Neural progenitor cell (in vitro differentiated cells): ENCODE measurements at regions not wholly inside any gene's neighbourhood (a gene's known extent, or its start where the extent isn't known, plus 50 kb on each side); places are given as distances from the start of the nearest gene placed in this dataset.

ENCODE experiments used
- DNase-seq: peaks from one replicate; pipeline ENCODE4 v3.0.0-alpha.2; 2016; ENCODE audit warnings: low spot score
- H2AFZ ChIP-seq: fragments of 200-600 bp; sonication (generic); replicated peaks from 2 replicates; pipeline ENCODE4 v1.6.1; 2016; ENCODE audit warnings: antibody characterized with exemption
- H3F3A ChIP-seq: fragments of 200-600 bp; sonication (generic); 2 replicates; pipeline ENCODE4 v1.6.1; 2016; ENCODE audit warnings: antibody characterized with exemption, low read depth
- H3K27ac ChIP-seq: fragments of 200-600 bp; sonication (generic); 2 replicates; pipeline ENCODE4 v1.5.1; 2016; ENCODE audit warnings: mild to moderate bottlenecking
- H3K27me3 ChIP-seq: fragments of 200-600 bp; sonication (generic); 2 replicates; pipeline ENCODE4 v1.6.1; 2016; ENCODE audit warnings: mild to moderate bottlenecking, moderate library complexity
- H3K36me3 ChIP-seq: fragments of 200-600 bp; sonication (generic); 2 replicates; pipeline ENCODE4 v1.5.1; 2016
- H3K4me1 ChIP-seq: fragments of 200-600 bp; sonication (generic); 2 replicates; pipeline ENCODE4 v1.6.1; 2016; ENCODE audit warnings: mixed run types
- H3K4me2 ChIP-seq: fragments of 200-600 bp; sonication (generic); 2 replicates; pipeline ENCODE4 v1.6.1; 2016
- H3K4me3 ChIP-seq: fragments of 200-600 bp; sonication (generic); 2 replicates; pipeline ENCODE4 v1.5.1; 2016
- H3K79me2 ChIP-seq: fragments of 200-600 bp; sonication (generic); 2 replicates; pipeline ENCODE4 v1.6.1; 2016; ENCODE audit warnings: low read depth
- H3K9ac ChIP-seq: fragments of 200-600 bp; sonication (generic); 2 replicates; pipeline ENCODE4 v1.6.1; 2016
- H3K9me3 ChIP-seq: fragments of 200-600 bp; sonication (generic); 2 replicates; pipeline ENCODE4 v1.5.1; 2016; ENCODE audit warnings: low read depth
- H4K20me1 ChIP-seq: fragments of 200-600 bp; sonication (generic); 2 replicates; pipeline ENCODE4 v1.6.1; 2016; ENCODE audit warnings: low read depth
- H3K27ac Mint-ChIP-seq: 3 replicates; pipeline ENCODE4 v1.8.0; 2021; ENCODE audit warnings: mixed read lengths
- H3K27me3 Mint-ChIP-seq: 2 replicates; pipeline ENCODE4 v1.8.0; 2022; ENCODE audit warnings: low read depth, mild to moderate bottlenecking, inconsistent platforms, moderate library complexity, mixed read lengths; ENCODE audit not compliant: insufficient read depth
- H3K36me3 Mint-ChIP-seq: 3 replicates; pipeline ENCODE4 v1.8.0; 2021; ENCODE audit warnings: mixed read lengths
- H3K4me1 Mint-ChIP-seq: 3 replicates; pipeline ENCODE4 v1.8.0; 2021; ENCODE audit warnings: mixed read lengths
- H3K4me3 Mint-ChIP-seq: 3 replicates; pipeline ENCODE4 v1.8.0; 2021; ENCODE audit warnings: mild to moderate bottlenecking, moderate library complexity, mixed read lengths
- H3K9me3 Mint-ChIP-seq: 3 replicates; pipeline ENCODE4 v1.8.0; 2020; ENCODE audit warnings: mixed read lengths
- CTCF ChIP-seq: fragments of 200-600 bp; sonication (generic); IDR thresholded peaks from 2 replicates; pipeline ENCODE4 v1.5.1; 2017; ENCODE audit warnings: antibody characterized with exemption, mild to moderate bottlenecking
- EZH2 ChIP-seq: fragments of 200-600 bp; sonication (generic); IDR thresholded peaks from 2 replicates; pipeline ENCODE4 v1.6.1; 2017; ENCODE audit warnings: antibody characterized with exemption, mild to moderate bottlenecking, moderate library complexity
- EZH2phosphoT487 ChIP-seq: fragments of 200-600 bp; sonication (generic); IDR thresholded peaks from 2 replicates; pipeline ENCODE4 v1.6.1; 2017; ENCODE audit warnings: antibody characterized with exemption

GRCh38 chr5:124393584-124394379, 352.7 kb downstream of the ZNF608 start:
- Histone ChIP-seq H3K27ac (no peak overlapping the region), H3K27me3 (peaks cover 41% of the 10 kb centered on the region), H2AFZ (no peak overlapping the region), H4K20me1 (peaks cover 6% of the 10 kb centered on the region), H3K36me3 (no peaks in the 10 kb centered on the region), H3K9ac (no peak overlapping the region), H3K79me2 (no peaks in the 10 kb centered on the region), H3K4me2 (peak overlapping the region; percentile 20), H3F3A (peaks cover 16% of the 10 kb centered on the region), H3K4me3 (no peak overlapping the region), H3K4me1 (peaks cover 28% of the 10 kb centered on the region), H3K9me3 (no peaks in the 10 kb centered on the region)
- TF ChIP-seq EZH2 = no peak
- no peak for TF ChIP-seq CTCF
- no peak for TF ChIP-seq EZH2phosphoT487
- H3K27me3 Mint-ChIP-seq = peaks cover 5% of the 10 kb centered on the region
- H3K4me1 Mint-ChIP-seq = peaks cover 52% of the 10 kb centered on the region
- H3K9me3 Mint-ChIP-seq = peaks cover 22% of the 10 kb centered on the region
- H3K4me3 Mint-ChIP-seq = no peak overlapping the region
- DNase-seq = peak; percentile 15
- peaks cover 3% of the 10 kb centered on the region for H3K36me3 Mint-ChIP-seq
- H3K27ac Mint-ChIP-seq = no peak overlapping the region

- peaks cover 49% of the 10 kb centered on the region for H3K9me3 Mint-ChIP-seq
Observed at GRCh38 chr5:124383693-124384092, 362.7 kb downstream of the ZNF608 start.

GRCh38 chr5:124377386-124377785, 369.1 kb downstream of the ZNF608 start:
- Histone ChIP-seq H3K27me3 (no peaks in the 10 kb centered on the region), H3K9ac (no peak overlapping the region), H3K4me2 (no peak overlapping the region), H3K4me3 (no peak overlapping the region), H3F3A (no peaks in the 10 kb centered on the region), H3K27ac (no peak overlapping the region), H4K20me1 (no peaks in the 10 kb centered on the region), H2AFZ (no peak overlapping the region), H3K79me2 (no peaks in the 10 kb centered on the region), H3K36me3 (peaks cover 3% of the 10 kb centered on the region), H3K4me1 (peaks cover 14% of the 10 kb centered on the region), H3K9me3 (peaks cover 5% of the 10 kb centered on the region)
- TF ChIP-seq EZH2 (no peak), EZH2phosphoT487 (no peak)
- H3K27me3 Mint-ChIP-seq = no peaks in the 10 kb centered on the region
- peaks cover 12% of the 10 kb centered on the region for H3K4me1 Mint-ChIP-seq
- DNase-seq = no peak
- H3K4me3 Mint-ChIP-seq = no peak overlapping the region
- H3K9me3 Mint-ChIP-seq = peaks cover 28% of the 10 kb centered on the region
- H3K36me3 Mint-ChIP-seq = peaks cover 4% of the 10 kb centered on the region
- no peak overlapping the region for H3K27ac Mint-ChIP-seq

More at GRCh38 chr5:124383693-124384092, 362.7 kb downstream of the ZNF608 start:
- H4K20me1 ChIP-seq = no peaks in the 10 kb centered on the region
- no peaks in the 10 kb centered on the region for H3K4me1 Mint-ChIP-seq
- no peaks in the 10 kb centered on the region for H3K79me2 ChIP-seq
- no peaks in the 10 kb centered on the region for H3K27me3 ChIP-seq
- H2AFZ ChIP-seq = no peak overlapping the region
- peaks cover 8% of the 10 kb centered on the region for H3K36me3 Mint-ChIP-seq
- DNase-seq = no peak
- H3K9me3 ChIP-seq = peaks cover 23% of the 10 kb centered on the region
- H3K27ac Mint-ChIP-seq = no peak overlapping the region
- peaks cover 28% of the 10 kb centered on the region for H3K36me3 ChIP-seq
- H3K27ac ChIP-seq = no peak overlapping the region
- H3K4me2 ChIP-seq = no peak overlapping the region
- no peak overlapping the region for H3K4me3 ChIP-seq
- peaks cover 15% of the 10 kb centered on the region for H3K27me3 Mint-ChIP-seq
- no peak overlapping the region for H3K9ac ChIP-seq
- TF ChIP-seq EZH2phosphoT487 = no peak
- TF ChIP-seq EZH2 = no peak
- TF ChIP-seq CTCF = no peak
- no peaks in the 10 kb centered on the region for H3K4me1 ChIP-seq
- no peaks in the 10 kb centered on the region for H3F3A ChIP-seq
- no peak overlapping the region for H3K4me3 Mint-ChIP-seq

- peaks cover 20% of the 10 kb centered on the region for H3K4me1 Mint-ChIP-seq
- H3K36me3 Mint-ChIP-seq = no peaks in the 10 kb centered on the region
- no peak overlapping the region for H3K27ac ChIP-seq
- H3K79me2 ChIP-seq = no peaks in the 10 kb centered on the region
- no peaks in the 10 kb centered on the region for H4K20me1 ChIP-seq
- no peaks in the 10 kb centered on the region for H3K36me3 ChIP-seq
- DNase-seq = no peak
- H2AFZ ChIP-seq = no peak overlapping the region
- no peak for TF ChIP-seq CTCF
- no peak for TF ChIP-seq EZH2phosphoT487
- TF ChIP-seq EZH2 = no peak
- H3K4me3 ChIP-seq = no peak overlapping the region
- no peaks in the 10 kb centered on the region for H3F3A ChIP-seq
- H3K4me2 ChIP-seq = no peak overlapping the region
- H3K9ac ChIP-seq = no peak overlapping the region
- no peaks in the 10 kb centered on the region for H3K27me3 ChIP-seq
- no peaks in the 10 kb centered on the region for H3K27me3 Mint-ChIP-seq
- H3K9me3 Mint-ChIP-seq = peaks cover 17% of the 10 kb centered on the region
- no peak overlapping the region for H3K4me3 Mint-ChIP-seq
- H3K4me1 ChIP-seq = peaks cover 14% of the 10 kb centered on the region
- no peak overlapping the region for H3K27ac Mint-ChIP-seq
- no peaks in the 10 kb centered on the region for H3K9me3 ChIP-seq
Observed at GRCh38 chr5:124373883-124374282, 372.6 kb downstream of the ZNF608 start.
